MM.1S (cell line): ENCODE measurements at regions not wholly inside any gene's neighbourhood (a gene's known extent, or its start where the extent isn't known, plus 50 kb on each side); places are given as distances from the start of the nearest gene placed in this dataset.

ENCODE experiments used
- EZH2 ChIP-seq: fragments of 300-600 bp; sonication (generic); optimal IDR thresholded peaks from 2 replicates; pipeline ENCODE3; 2017; ENCODE audit warnings: low read depth, mild to moderate bottlenecking, antibody characterized with exemption, low read length, mixed read lengths
- TF ChIP-seq, protein P1 (sequence below): fragments of 300-600 bp; sonication (generic); IDR thresholded peaks from 2 replicates; pipeline ENCODE4 v1.5.1; 2016; ENCODE audit warnings: antibody characterized with exemption, low read length, mixed read lengths

DNA sequence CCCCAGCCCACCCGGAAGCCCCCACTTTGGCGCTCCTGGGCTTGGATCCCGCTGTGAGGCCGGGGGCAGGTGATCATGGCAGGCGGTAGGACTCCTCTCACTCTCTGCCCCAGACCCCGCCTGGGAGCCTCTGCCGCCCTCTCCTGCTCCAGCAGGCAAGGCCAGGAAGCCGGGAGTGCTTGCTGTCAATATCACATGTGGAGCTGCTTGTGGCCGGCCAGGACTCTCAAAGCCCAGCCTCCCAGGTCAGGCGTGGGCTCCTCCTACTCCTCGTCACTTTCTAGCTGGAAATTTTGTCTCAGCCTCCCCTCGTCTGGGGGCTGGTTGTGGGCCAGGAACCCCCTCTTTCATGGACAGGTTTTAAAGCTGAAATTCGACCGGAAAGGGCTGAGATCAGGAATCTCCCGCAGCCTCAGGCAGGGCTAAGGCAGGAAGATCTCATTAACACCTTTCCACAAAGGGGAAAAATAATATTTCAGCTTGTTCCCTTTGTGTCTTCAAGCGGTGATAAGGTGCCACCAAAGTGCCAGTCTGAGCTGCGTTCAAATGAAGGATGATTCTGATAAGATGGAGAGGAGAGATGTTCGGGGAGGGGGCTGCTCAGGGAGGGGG, 273.6 kb upstream of the PODXL start:
- TF ChIP-seq, protein P1, sequence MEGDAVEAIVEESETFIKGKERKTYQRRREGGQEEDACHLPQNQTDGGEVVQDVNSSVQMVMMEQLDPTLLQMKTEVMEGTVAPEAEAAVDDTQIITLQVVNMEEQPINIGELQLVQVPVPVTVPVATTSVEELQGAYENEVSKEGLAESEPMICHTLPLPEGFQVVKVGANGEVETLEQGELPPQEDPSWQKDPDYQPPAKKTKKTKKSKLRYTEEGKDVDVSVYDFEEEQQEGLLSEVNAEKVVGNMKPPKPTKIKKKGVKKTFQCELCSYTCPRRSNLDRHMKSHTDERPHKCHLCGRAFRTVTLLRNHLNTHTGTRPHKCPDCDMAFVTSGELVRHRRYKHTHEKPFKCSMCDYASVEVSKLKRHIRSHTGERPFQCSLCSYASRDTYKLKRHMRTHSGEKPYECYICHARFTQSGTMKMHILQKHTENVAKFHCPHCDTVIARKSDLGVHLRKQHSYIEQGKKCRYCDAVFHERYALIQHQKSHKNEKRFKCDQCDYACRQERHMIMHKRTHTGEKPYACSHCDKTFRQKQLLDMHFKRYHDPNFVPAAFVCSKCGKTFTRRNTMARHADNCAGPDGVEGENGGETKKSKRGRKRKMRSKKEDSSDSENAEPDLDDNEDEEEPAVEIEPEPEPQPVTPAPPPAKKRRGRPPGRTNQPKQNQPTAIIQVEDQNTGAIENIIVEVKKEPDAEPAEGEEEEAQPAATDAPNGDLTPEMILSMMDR: no peak
- TF ChIP-seq EZH2: no peak
